Aorta (tissue), 5 donors: ENCODE measurements at regions not wholly inside any gene's neighbourhood (a gene's known extent, or its start where the extent isn't known, plus 50 kb on each side); places are given as distances from the start of the nearest gene placed in this dataset.
A peak's percentile ranks its signal among the peaks of the same experiment; 100 is the strongest.

Experiments used
- ATAC-seq: fragments of 200-7000 bp; cut with Tn5 transposase; one replicate; pipeline ENCODE4 v1.9.1; 2022; ENCODE audit warnings: moderate library complexity; ENCODE audit not compliant: low FRiP score
- DNase-seq, 2 donors: peaks; one replicate each; pipeline ENCODE4 v3.0.0-alpha.2; 2020
- H3K27ac ChIP-seq, 2 donors: one replicate each; pipeline ENCODE4 v1.5.1; 2013; ENCODE audit warnings: low read length in 2 of 2, mild to moderate bottlenecking in 2 of 2, moderate library complexity in 2 of 2, control low read depth in 1 of 2, inconsistent platforms in 1 of 2, low read depth in 1 of 2
- H3K27me3 ChIP-seq, 2 donors: one replicate each; pipeline ENCODE4 v1.6.1; 2013; ENCODE audit warnings: control low read depth in 1 of 2, low read length in 1 of 2, mild to moderate bottlenecking in 1 of 2, moderate library complexity in 1 of 2; ENCODE audit not compliant: insufficient read depth in 2 of 2, control insufficient read depth in 1 of 2
- H3K36me3 ChIP-seq, 2 donors: one replicate each; pipeline ENCODE4 v1.6.1; 2013; ENCODE audit warnings: control low read depth in 1 of 2, low read length in 1 of 2, mild to moderate bottlenecking in 1 of 2; ENCODE audit not compliant: insufficient read depth in 2 of 2, control insufficient read depth in 1 of 2
- H3K4me1 ChIP-seq, 2 donors: one replicate each; pipeline ENCODE4 v1.6.1; 2013; ENCODE audit warnings: low read length in 2 of 2, control low read depth in 1 of 2, mild to moderate bottlenecking in 1 of 2, moderate library complexity in 1 of 2; ENCODE audit not compliant: insufficient read depth in 2 of 2, control insufficient read depth in 1 of 2
- H3K4me3 ChIP-seq, 2 donors: one replicate each; pipeline ENCODE4 v1.5.1; 2013; ENCODE audit warnings: low read length in 2 of 2, control low read depth in 1 of 2, mild to moderate bottlenecking in 1 of 2
- H3K9me3 ChIP-seq: one replicate; pipeline ENCODE4 v1.6.1; 2013; ENCODE audit warnings: mild to moderate bottlenecking, low read length; ENCODE audit not compliant: control insufficient read depth
- WGBS, 2 donors: extraction: QIAGEN DNeasy Blood & Tissue Kit; methylation state at CpG; one replicate each; pipeline ENCODE4 v1.1.7; 2013; 5-methylcytosine and 5-hydroxymethylcytosine counted together
- intact Hi-C, 2 donors: fragments of 100-400 bp; cut with DNase I; formaldehyde crosslinking; loops; one replicate each; pipeline versions ENCODE4 v1.14.2 to v1.15.0; 2022
- donor health status: healthy with polysubstance abuse.
- donor health status: Bipolar disorder and iron deficiency.
- donor health status: DM: no; HTN: no; CAD: no.
- donor health status: DM: no; HTN: no; CAD: no.
- donor health status: DM: yes; HTN: yes; CAD: no.

GRCh38 chr19:31096935-31097545, 252.2 kb downstream of the TSHZ3 start:
- no peaks in the 10 kb centered on the region for H3K27me3 ChIP-seq
- H3K9me3 ChIP-seq = no peaks in the 10 kb centered on the region
- H3K4me1 ChIP-seq = no peaks in the 10 kb centered on the region
- no peaks in the 10 kb centered on the region for H3K36me3 ChIP-seq
- intact Hi-C loops = no loop called here
- 61 to 65% methylated on average over 11 of the region's 11 CpGs for WGBS, 2 donors
- H3K27ac ChIP-seq = no peak overlapping the region
- ATAC-seq = no peak
- no peak overlapping the region for H3K4me3 ChIP-seq
- no peak for DNase-seq

- intact Hi-C loops = no loop called here
- Histone ChIP-seq H3K4me3 (no peak overlapping the region), H3K4me1 (no peaks in the 10 kb centered on the region), H3K27me3 (no peaks in the 10 kb centered on the region), H3K9me3 (no peaks in the 10 kb centered on the region), H3K27ac (no peak overlapping the region), H3K36me3 (no peaks in the 10 kb centered on the region)
- WGBS, 2 donors = 48 to 49% methylated on average over 22 of the region's 22 CpGs
- ATAC-seq (no peak), DNase-seq (no peak)
Observed at GRCh38 chr19:31096062-31096830, 253.0 kb downstream of the TSHZ3 start.

DNA sequence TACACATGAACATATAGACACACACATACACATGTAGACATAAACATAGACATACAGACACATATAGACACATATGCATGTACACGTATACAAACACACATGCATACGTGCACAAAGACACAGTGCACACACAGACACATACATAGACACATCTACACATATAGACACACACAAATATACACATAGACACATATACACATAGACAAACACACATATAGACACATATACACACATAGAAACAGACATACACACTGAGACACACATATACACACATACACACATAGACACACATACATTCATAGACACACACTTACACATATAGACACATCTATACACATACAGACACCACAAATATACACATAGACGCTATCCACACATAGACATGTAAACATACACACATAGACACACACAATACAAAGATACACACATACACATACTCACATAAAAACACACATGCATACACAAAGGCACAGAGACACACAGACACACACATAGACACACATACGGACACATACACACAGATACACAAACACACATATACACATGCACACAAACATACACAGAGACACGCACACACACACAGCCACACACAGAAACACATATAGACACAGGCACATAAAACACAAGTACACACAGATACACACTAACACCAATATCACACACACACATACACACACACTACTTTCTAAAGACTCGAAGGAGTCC, 254.0 kb downstream of the TSHZ3 start:
- no peak for ATAC-seq
- H3K4me1 ChIP-seq = no peaks in the 10 kb centered on the region
- WGBS, 2 donors = 91 to 94% methylated on average over 6 of the region's 6 CpGs
- no peak for DNase-seq
- no peak overlapping the region for H3K4me3 ChIP-seq
- no peak overlapping the region for H3K27ac ChIP-seq
- H3K9me3 ChIP-seq = no peaks in the 10 kb centered on the region
- intact Hi-C loops = no loop called here
- no peaks in the 10 kb centered on the region for H3K27me3 ChIP-seq
- no peaks in the 10 kb centered on the region for H3K36me3 ChIP-seq

- DNase-seq (peak in 1 of 2 donors; percentile 59), ATAC-seq (no peak)
- H3K4me3 ChIP-seq = no peak overlapping the region
- H3K27ac ChIP-seq = no peak overlapping the region
- no peaks in the 10 kb centered on the region for H3K36me3 ChIP-seq
- no peaks in the 10 kb centered on the region for H3K27me3 ChIP-seq
- WGBS, 2 donors = 67 to 70% methylated on average over 11 of the region's 11 CpGs
- intact Hi-C loops = no loop called here
- no peaks in the 10 kb centered on the region for H3K4me1 ChIP-seq
- no peaks in the 10 kb centered on the region for H3K9me3 ChIP-seq
Observed at GRCh38 chr19:31092274-31092673, 257.0 kb downstream of the TSHZ3 start.

DNA sequence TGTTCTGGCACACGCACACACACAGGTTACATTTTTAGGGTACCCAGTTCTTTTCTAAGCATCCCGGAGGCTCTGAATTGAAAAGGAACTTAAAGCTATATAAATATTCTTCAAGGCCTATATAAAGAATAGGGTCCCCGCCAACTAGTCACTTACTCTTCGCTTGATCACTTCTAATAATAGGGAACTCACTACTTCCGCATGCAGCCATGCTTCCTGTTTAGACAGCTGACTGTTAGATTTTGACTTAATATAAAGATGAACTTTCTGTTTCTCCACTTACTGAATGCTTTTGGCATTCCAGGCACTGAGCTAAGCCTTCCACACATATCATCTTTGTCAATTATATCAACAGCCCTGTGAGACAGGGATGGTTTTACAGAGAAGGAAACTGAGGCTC, 259.6 kb downstream of the TSHZ3 start:
- intact Hi-C loops = no loop called here
- 65 to 72% methylated on average over 5 of the region's 5 CpGs for WGBS, 2 donors
- H3K4me1 ChIP-seq = no peaks in the 10 kb centered on the region
- no peaks in the 10 kb centered on the region for H3K27me3 ChIP-seq
- no peaks in the 10 kb centered on the region for H3K9me3 ChIP-seq
- no peak overlapping the region for H3K4me3 ChIP-seq
- H3K36me3 ChIP-seq = no peaks in the 10 kb centered on the region
- no peak overlapping the region for H3K27ac ChIP-seq
- DNase-seq (peak in 1 of 2 donors; percentile 54), ATAC-seq (no peak)

DNA sequence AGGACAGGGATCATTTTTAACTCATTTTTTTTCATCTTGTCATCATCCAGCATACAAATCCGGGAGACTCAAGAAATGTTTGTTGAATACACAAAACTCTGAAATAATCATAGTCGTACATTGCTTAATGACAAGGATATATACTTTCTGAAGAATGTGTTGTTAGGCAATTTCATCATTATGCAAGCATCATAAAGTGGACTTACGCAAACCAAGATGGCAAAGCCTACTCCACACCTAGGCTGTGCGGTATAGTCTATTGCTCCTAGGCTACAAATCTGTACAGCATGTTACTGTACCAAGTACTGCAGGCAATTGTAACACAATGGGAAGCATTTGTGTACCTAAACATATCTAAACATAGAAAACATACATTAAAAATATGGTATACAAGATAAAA, 264.1 kb downstream of the TSHZ3 start:
- Histone ChIP-seq H3K4me3 (no peak overlapping the region), H3K27me3 (no peaks in the 10 kb centered on the region), H3K9me3 (peaks cover 2% of the 10 kb centered on the region), H3K4me1 (no peaks in the 10 kb centered on the region), H3K36me3 (no peaks in the 10 kb centered on the region), H3K27ac (no peak overlapping the region)
- DNase-seq (no peak), ATAC-seq (no peak)
- WGBS, 2 donors = 78 to 85% methylated on average over 4 of the region's 4 CpGs
- intact Hi-C loops = no loop called here

GRCh38 chr19:31083105-31083504, 266.1 kb downstream of the TSHZ3 start:
- Histone ChIP-seq H3K27ac (no peak overlapping the region), H3K9me3 (peaks cover 2% of the 10 kb centered on the region), H3K4me3 (no peak overlapping the region), H3K4me1 (no peaks in the 10 kb centered on the region), H3K27me3 (no peaks in the 10 kb centered on the region), H3K36me3 (no peaks in the 10 kb centered on the region)
- WGBS, 2 donors = 30 to 32% methylated on average over 3 of the region's 3 CpGs
- intact Hi-C loops = no loop called here
- DNase-seq (no peak), ATAC-seq (no peak)

- DNase-seq (no peak), ATAC-seq (no peak)
- Histone ChIP-seq H3K4me3 (no peak overlapping the region), H3K27me3 (no peaks in the 10 kb centered on the region), H3K4me1 (no peaks in the 10 kb centered on the region), H3K9me3 (no peaks in the 10 kb centered on the region), H3K36me3 (no peaks in the 10 kb centered on the region), H3K27ac (no peak overlapping the region)
- 48 to 49% methylated on average over 6 of the region's 6 CpGs for WGBS, 2 donors
- intact Hi-C loops = no loop called here
Observed at GRCh38 chr19:31075146-31075655, 274.0 kb downstream of the TSHZ3 start.
